HG03457 (cell line): ENCODE measurements at regions not wholly inside any gene's neighbourhood (a gene's known extent, or its start where the extent isn't known, plus 50 kb on each side); places are given as distances from the start of the nearest gene placed in this dataset.
"Not testable (repeated sequence)": the region's sequence is repeated elsewhere in the genome, so short reads cannot be mapped to it uniquely, and the experiment has no call there.

Source experiments
- ATAC-seq: cut with Tn5 transposase; IDR thresholded peaks from one replicate; pipeline ENCODE4 v1.9.1; 2021; ENCODE audit warnings: moderate number of reproducible peaks; ENCODE audit not compliant: unreplicated experiment

GRCh38 chr15:20022349-20022748 is 519.3 kb downstream of the GOLGA6L6 start:
- not testable (repeated sequence) for ATAC-seq

GRCh38 chr15:20021351-20021750 is 520.2 kb downstream of the GOLGA6L6 start:
- ATAC-seq = not testable (repeated sequence)

GRCh38 chr15:20020588-20020987 is 521.0 kb downstream of the GOLGA6L6 start:
- not testable (repeated sequence) for ATAC-seq

GRCh38 chr15:20019758-20020157 is 521.8 kb downstream of the GOLGA6L6 start:
- not testable (repeated sequence) for ATAC-seq

GRCh38 chr15:20017581-20017980 is 524.0 kb downstream of the GOLGA6L6 start:
- not testable (repeated sequence) for ATAC-seq

- not testable (repeated sequence) for ATAC-seq
Measured at GRCh38 chr15:20016941-20017340, 524.7 kb downstream of the GOLGA6L6 start.

- not testable (repeated sequence) for ATAC-seq
Measured at GRCh38 chr15:20012837-20013236, 528.8 kb downstream of the GOLGA6L6 start.

GRCh38 chr15:20010759-20011158 is 530.8 kb downstream of the GOLGA6L6 start:
- ATAC-seq = not testable (repeated sequence)

- ATAC-seq = not testable (repeated sequence)
Measured at GRCh38 chr15:20009619-20010018, 532.0 kb downstream of the GOLGA6L6 start.

GRCh38 chr15:20007338-20007737 is 534.3 kb downstream of the GOLGA6L6 start:
- ATAC-seq = not testable (repeated sequence)

- not testable (repeated sequence) for ATAC-seq
Measured at GRCh38 chr15:20003471-20003870, 538.1 kb downstream of the GOLGA6L6 start.

- ATAC-seq = not testable (repeated sequence)
Measured at GRCh38 chr15:20002560-20002959, 539.0 kb downstream of the GOLGA6L6 start.

GRCh38 chr15:19996574-19997194 is 544.9 kb downstream of the GOLGA6L6 start:
- not testable (repeated sequence) for ATAC-seq

GRCh38 chr15:19995296-19995695 is 546.3 kb downstream of the GOLGA6L6 start:
- ATAC-seq = not testable (repeated sequence)

GRCh38 chr15:19992428-19992827 is 549.2 kb downstream of the GOLGA6L6 start:
- no peak for ATAC-seq

GRCh38 chr15:19988094-19988660 is 553.4 kb downstream of the GOLGA6L6 start:
- no peak for ATAC-seq

GRCh38 chr15:19987389-19988048 is 554.1 kb downstream of the GOLGA6L6 start:
- no peak for ATAC-seq

- no peak for ATAC-seq
Measured at GRCh38 chr15:19984101-19984500, 557.5 kb downstream of the GOLGA6L6 start.

GRCh38 chr15:19974998-19975397 is 566.6 kb downstream of the GOLGA6L6 start:
- no peak for ATAC-seq

- no peak for ATAC-seq
Measured at GRCh38 chr15:19973718-19974117, 567.9 kb downstream of the GOLGA6L6 start.

GRCh38 chr15:19972582-19972981 is 569.0 kb downstream of the GOLGA6L6 start:
- not testable (repeated sequence) for ATAC-seq

- not testable (repeated sequence) for ATAC-seq
Measured at GRCh38 chr15:19965574-19965973, 576.0 kb downstream of the GOLGA6L6 start.
